Glomerular visceral epithelial cell (primary cell): ENCODE measurements at regions not wholly inside any gene's neighbourhood (a gene's known extent, or its start where the extent isn't known, plus 50 kb on each side); places are given as distances from the start of the nearest gene placed in this dataset.

Source experiments
- DNase-seq: peaks from one replicate; pipeline ENCODE4 v3.0.0-alpha.2; 2016; ENCODE audit errors: extremely low spot score

GRCh38 chr5:174376056-174376455, 330.6 kb downstream of the NSG2 start:
- DNase-seq: no peak

GRCh38 chr5:174376726-174377373, 331.3 kb downstream of the NSG2 start:
- DNase-seq: no peak

- DNase-seq: no peak
Observed at GRCh38 chr5:174378121-174378874, 332.8 kb downstream of the NSG2 start.

- no peak for DNase-seq
Observed at GRCh38 chr5:174380311-174380710, 334.8 kb downstream of the NSG2 start.

- no peak for DNase-seq
Observed at GRCh38 chr5:174381241-174381640, 335.7 kb downstream of the NSG2 start.

GRCh38 chr5:174383210-174384167, 338.0 kb downstream of the NSG2 start:
- no peak for DNase-seq

GRCh38 chr5:174384509-174384947, 339.0 kb downstream of the NSG2 start:
- no peak for DNase-seq

GRCh38 chr5:174386306-174386705, 338.1 kb upstream of the MSX2 start:
- DNase-seq: no peak

- no peak for DNase-seq
Observed at GRCh38 chr5:174386846-174387245, 337.5 kb upstream of the MSX2 start.

GRCh38 chr5:174387448-174387847, 336.9 kb upstream of the MSX2 start:
- no peak for DNase-seq

GRCh38 chr5:174392892-174393291, 331.5 kb upstream of the MSX2 start:
- no peak for DNase-seq

GRCh38 chr5:174396541-174396940, 327.8 kb upstream of the MSX2 start:
- no peak for DNase-seq

- no peak for DNase-seq
Observed at GRCh38 chr5:174397206-174397605, 327.2 kb upstream of the MSX2 start.

GRCh38 chr5:174398171-174398570, 326.2 kb upstream of the MSX2 start:
- no peak for DNase-seq

- no peak for DNase-seq
Observed at GRCh38 chr5:174399411-174399810, 325.0 kb upstream of the MSX2 start.

GRCh38 chr5:174400461-174400860, 323.9 kb upstream of the MSX2 start:
- peak; percentile 14 for DNase-seq

- DNase-seq: no peak
Observed at GRCh38 chr5:174401793-174402192, 322.6 kb upstream of the MSX2 start.

GRCh38 chr5:174402222-174402812, 322.1 kb upstream of the MSX2 start:
- no peak for DNase-seq

GRCh38 chr5:174404848-174405247, 319.5 kb upstream of the MSX2 start:
- no peak for DNase-seq

GRCh38 chr5:174409070-174409469, 315.3 kb upstream of the MSX2 start:
- DNase-seq: no peak

- DNase-seq: no peak
Observed at GRCh38 chr5:174409971-174410370, 314.4 kb upstream of the MSX2 start.
